ENCODE measurements at regions not wholly inside any gene's neighbourhood (a gene's known extent, or its start where the extent isn't known, plus 50 kb on each side); places are given as distances from the start of the nearest gene placed in this dataset.

DNA sequence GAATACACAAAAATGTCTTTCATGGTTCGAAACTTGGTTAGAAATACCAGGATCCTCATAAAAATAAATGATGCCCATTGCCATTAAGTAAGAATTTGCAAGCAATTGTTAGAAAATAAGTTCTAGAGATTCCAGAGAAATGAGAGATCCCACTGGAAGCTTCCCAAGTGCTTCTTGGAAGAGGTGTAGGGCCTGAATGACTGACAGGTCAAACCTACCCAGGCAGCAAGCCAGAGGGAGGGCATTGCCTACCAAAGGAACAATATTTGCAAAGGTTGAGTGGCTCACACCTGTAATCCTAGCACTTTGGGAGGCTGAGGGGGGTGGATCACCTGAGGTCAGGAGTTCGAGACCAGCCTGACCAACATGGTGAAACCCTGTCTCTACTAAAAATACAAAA, 777.0 kb upstream of the WWC1 start:
- Mint-ChIP-seq H3K27me3 (no peaks in the 10 kb centered on the region), H3K4me3 (no peak overlapping the region), H3K9me3 (peaks cover 0 to 6% (median 0%) of the 10 kb centered on the region in 8 donors), H3K4me1 (no peaks in the 10 kb centered on the region), H3K36me3 (no peaks in the 10 kb centered on the region), H3K27ac (no peak overlapping the region)
- Histone ChIP-seq H3K27ac (ENCODE audit: low read depth, low read length) (no peak overlapping the region), H3K9me3 (ENCODE audit: control insufficient read depth in 1 of 2, low read length in 2 of 2) (no peaks in the 10 kb centered on the region), H3K4me1 (ENCODE audit: insufficient read depth, low read length) (no peaks in the 10 kb centered on the region), H3K27me3 (ENCODE audit: insufficient read depth, low read length) (no peaks in the 10 kb centered on the region), H3K4me3 (ENCODE audit: low read length in 2 of 2) (no peak overlapping the region), H3K36me3 (ENCODE audit: insufficient read depth, low read length) (no peaks in the 10 kb centered on the region)
- POLR2A ChIA-PET (ENCODE audit: partially characterized antibody) = no interaction called here
- intact Hi-C loops (cut with micrococcal nuclease) = no loop called here
- DNase-seq = no peak
- CTCF ChIA-PET (ENCODE audit: partially characterized antibody) = no interaction called here

DNA sequence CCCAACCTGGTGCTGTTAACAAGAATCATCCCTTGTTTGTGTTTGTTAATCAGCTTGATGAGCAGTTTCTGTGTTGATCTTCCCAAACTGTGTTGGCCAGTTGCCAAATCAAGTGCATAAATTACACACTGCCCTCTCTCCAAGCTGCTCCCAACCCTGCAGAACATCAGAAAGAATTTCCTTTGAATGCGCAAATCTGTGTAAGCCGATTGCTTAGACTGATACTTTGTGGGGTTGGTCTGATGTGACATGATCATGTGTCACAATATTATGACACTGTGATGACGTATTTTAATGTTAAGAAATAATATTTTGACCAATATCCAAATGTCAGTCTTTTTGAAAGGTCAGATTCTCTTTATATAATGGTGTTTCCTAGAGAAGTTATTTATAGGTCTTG, 766.4 kb upstream of the WWC1 start:
- Histone ChIP-seq H3K4me1 (ENCODE audit: insufficient read depth, low read length) (no peaks in the 10 kb centered on the region), H3K4me3 (ENCODE audit: low read length in 2 of 2) (no peak overlapping the region), H3K36me3 (ENCODE audit: insufficient read depth, low read length) (no peaks in the 10 kb centered on the region), H3K27ac (ENCODE audit: low read depth, low read length) (no peak overlapping the region), H3K9me3 (ENCODE audit: control insufficient read depth in 1 of 2, low read length in 2 of 2) (no peaks in the 10 kb centered on the region), H3K27me3 (ENCODE audit: insufficient read depth, low read length) (no peaks in the 10 kb centered on the region)
- Mint-ChIP-seq H3K27me3 (no peaks in the 10 kb centered on the region), H3K9me3 (peaks cover 0 to 10% (median 0%) of the 10 kb centered on the region in 8 donors), H3K27ac (no peak overlapping the region), H3K4me3 (no peak overlapping the region), H3K4me1 (no peaks in the 10 kb centered on the region), H3K36me3 (no peaks in the 10 kb centered on the region)
- CTCF ChIA-PET (ENCODE audit: partially characterized antibody) = no interaction called here
- intact Hi-C loops (cut with micrococcal nuclease) = no loop called here
- DNase-seq = no peak
- POLR2A ChIA-PET (ENCODE audit: partially characterized antibody) = no interaction called here

DNA sequence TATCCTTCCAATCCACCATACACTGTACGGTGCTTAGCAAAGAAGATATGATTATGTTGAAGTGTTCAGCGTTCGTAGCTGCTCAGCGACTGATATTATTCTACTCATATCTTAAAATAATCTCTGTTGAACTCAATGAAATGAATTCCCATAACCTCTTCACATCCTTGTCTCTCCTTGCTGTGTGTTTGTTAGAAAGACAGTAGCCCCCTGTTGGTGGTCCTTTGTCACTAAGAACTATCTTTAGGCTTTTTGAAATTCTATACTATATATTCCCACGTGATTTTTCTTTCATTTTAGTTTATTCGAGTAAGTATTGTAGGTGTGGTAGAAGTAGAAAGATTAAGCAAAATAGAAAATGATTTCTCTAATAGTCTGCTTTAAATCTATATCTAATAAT, 762.8 kb upstream of the WWC1 start:
- DNase-seq = no peak
- H3K36me3 Mint-ChIP-seq = no peaks in the 10 kb centered on the region
- no peak overlapping the region for H3K27ac ChIP-seq (ENCODE audit: low read depth, low read length)
- no peak overlapping the region for H3K27ac Mint-ChIP-seq
- H3K27me3 Mint-ChIP-seq = no peaks in the 10 kb centered on the region
- POLR2A ChIA-PET (ENCODE audit: partially characterized antibody) = no interaction called here
- intact Hi-C loops (cut with micrococcal nuclease) = no loop called here
- no peaks in the 10 kb centered on the region for H3K4me1 ChIP-seq (ENCODE audit: insufficient read depth, low read length)
- no peak overlapping the region for H3K4me3 Mint-ChIP-seq
- CTCF ChIA-PET (ENCODE audit: partially characterized antibody) = no interaction called here
- no peaks in the 10 kb centered on the region for H3K36me3 ChIP-seq (ENCODE audit: insufficient read depth, low read length)
- no peaks in the 10 kb centered on the region for H3K27me3 ChIP-seq (ENCODE audit: insufficient read depth, low read length)
- no peaks in the 10 kb centered on the region for H3K4me1 Mint-ChIP-seq
- H3K9me3 ChIP-seq (ENCODE audit: control insufficient read depth in 1 of 2, low read length in 2 of 2) = no peaks in the 10 kb centered on the region
- H3K9me3 Mint-ChIP-seq = peaks cover 0 to 4% (median 0%) of the 10 kb centered on the region in 8 donors
- H3K4me3 ChIP-seq (ENCODE audit: low read length in 2 of 2) = no peak overlapping the region

DNA sequence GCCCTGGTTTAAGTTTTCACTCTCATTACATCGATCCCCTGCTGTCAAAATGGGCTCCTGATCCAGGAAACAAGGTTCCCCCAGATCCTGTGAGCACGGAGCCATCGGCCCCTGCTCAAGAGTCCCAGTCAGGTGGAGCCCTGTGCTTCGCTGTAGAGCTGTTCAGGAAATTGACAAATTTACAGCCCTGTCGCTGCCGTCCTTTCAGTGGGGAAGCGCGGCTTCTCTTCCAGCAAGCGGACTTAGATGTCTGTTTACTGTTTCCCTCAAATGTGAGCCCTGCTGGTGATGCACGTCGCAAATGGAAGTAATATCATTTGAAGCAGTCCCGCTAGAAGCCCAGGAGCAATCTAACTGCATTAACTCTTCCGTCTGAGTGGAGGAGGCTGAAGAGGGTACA, 760.9 kb upstream of the WWC1 start:
- no peak overlapping the region for H3K4me3 Mint-ChIP-seq
- Histone ChIP-seq H3K9me3 (ENCODE audit: control insufficient read depth in 1 of 2, low read length in 2 of 2) (no peaks in the 10 kb centered on the region), H3K27me3 (ENCODE audit: insufficient read depth, low read length) (no peaks in the 10 kb centered on the region), H3K27ac (ENCODE audit: low read depth, low read length) (no peak overlapping the region), H3K36me3 (ENCODE audit: insufficient read depth, low read length) (no peaks in the 10 kb centered on the region), H3K4me1 (ENCODE audit: insufficient read depth, low read length) (no peaks in the 10 kb centered on the region), H3K4me3 (ENCODE audit: low read length in 2 of 2) (no peak overlapping the region)
- ChIA-PET POLR2A (ENCODE audit: partially characterized antibody) (no interaction called here), CTCF (ENCODE audit: partially characterized antibody) (no interaction called here)
- H3K27ac Mint-ChIP-seq = no peak overlapping the region
- peaks cover 0 to 4% (median under 1%) of the 10 kb centered on the region in 8 donors for H3K9me3 Mint-ChIP-seq
- H3K36me3 Mint-ChIP-seq = no peaks in the 10 kb centered on the region
- no peaks in the 10 kb centered on the region for H3K27me3 Mint-ChIP-seq
- intact Hi-C loops (cut with micrococcal nuclease) = no loop called here
- no peak for DNase-seq
- no peaks in the 10 kb centered on the region for H3K4me1 Mint-ChIP-seq

DNA sequence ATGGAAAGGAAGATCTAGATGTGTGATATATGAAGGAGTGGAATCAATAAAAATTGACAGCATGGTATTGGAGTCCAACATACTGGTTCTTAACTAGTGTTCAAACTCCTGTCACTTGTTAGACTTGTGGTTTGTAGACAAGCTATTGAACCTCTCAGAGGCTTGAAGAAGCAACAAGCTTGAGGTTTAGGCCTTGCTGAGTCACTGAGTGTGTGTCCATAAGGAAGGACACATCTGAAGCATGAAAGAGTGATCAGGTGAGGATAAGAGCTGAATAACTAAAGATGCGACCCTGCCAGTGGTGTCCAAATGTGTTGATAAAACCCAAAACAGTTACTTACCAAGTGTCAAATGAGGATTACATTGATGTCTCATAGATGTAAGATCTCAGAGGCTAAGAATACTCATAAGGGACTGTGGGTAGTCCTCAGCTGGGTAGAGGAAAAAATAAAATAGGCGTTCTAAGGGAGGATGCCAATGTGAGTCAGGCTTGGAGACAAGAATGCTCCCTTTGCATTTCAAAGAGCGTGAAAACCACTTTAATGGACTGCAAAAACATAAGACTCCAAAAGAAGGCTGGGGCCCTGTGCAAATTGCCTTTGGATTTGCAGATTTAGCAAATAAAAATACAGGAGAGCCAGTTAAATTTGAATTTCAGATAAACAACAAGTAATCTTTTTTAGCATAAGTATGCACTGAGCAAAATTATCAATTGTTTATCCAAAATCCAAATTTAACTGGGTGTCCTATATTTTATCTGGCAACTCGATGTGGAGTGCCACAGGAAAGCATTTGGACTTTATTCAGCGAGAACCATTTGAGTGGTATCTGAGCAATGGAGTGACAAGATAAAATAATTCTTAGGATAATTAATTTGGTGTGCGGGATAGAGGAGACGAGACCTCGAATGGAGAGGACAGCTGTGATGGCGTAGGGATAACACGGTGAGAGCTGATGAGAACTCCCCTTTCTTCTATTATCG, 757.3 kb upstream of the WWC1 start:
- H3K27me3 Mint-ChIP-seq = no peaks in the 10 kb centered on the region
- no peaks in the 10 kb centered on the region for H3K4me1 ChIP-seq (ENCODE audit: insufficient read depth, low read length)
- H3K9me3 Mint-ChIP-seq = peaks cover 0 to 11% (median 2%) of the 10 kb centered on the region in 8 donors
- H3K4me3 Mint-ChIP-seq = no peak overlapping the region
- POLR2A ChIA-PET (ENCODE audit: partially characterized antibody) = no interaction called here
- no peak for DNase-seq
- H3K27ac Mint-ChIP-seq = no peak overlapping the region
- H3K36me3 ChIP-seq (ENCODE audit: insufficient read depth, low read length) = no peaks in the 10 kb centered on the region
- CTCF ChIA-PET (ENCODE audit: partially characterized antibody) = no interaction called here
- no peaks in the 10 kb centered on the region for H3K4me1 Mint-ChIP-seq
- no peaks in the 10 kb centered on the region for H3K36me3 Mint-ChIP-seq
- H3K27me3 ChIP-seq (ENCODE audit: insufficient read depth, low read length) = no peaks in the 10 kb centered on the region
- no peak overlapping the region for H3K4me3 ChIP-seq (ENCODE audit: low read length in 2 of 2)
- no peaks in the 10 kb centered on the region for H3K9me3 ChIP-seq (ENCODE audit: control insufficient read depth in 1 of 2, low read length in 2 of 2)
- no peak overlapping the region for H3K27ac ChIP-seq (ENCODE audit: low read depth, low read length)
- intact Hi-C loops (cut with micrococcal nuclease) = no loop called here

DNA sequence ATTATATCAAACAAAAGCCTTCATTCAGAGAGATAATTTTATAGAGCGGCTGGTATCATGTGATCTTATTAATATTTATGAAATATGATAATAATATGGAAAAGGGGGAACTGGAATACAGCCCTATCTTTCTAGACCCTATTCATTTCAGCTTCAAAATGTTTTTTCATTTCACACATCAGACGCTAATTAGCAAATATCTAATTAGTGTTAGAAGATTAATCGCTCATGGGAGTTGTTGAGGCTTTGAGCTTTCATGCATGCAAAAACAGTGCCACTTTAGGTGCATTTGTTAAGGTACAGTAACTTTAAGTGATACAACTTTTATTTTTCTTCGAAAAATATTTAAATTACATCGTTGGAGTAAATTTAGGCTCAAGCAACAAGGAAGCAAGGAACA, 751.7 kb upstream of the WWC1 start:
- H3K4me3 ChIP-seq (ENCODE audit: low read length in 2 of 2) = no peak overlapping the region
- no peaks in the 10 kb centered on the region for H3K9me3 ChIP-seq (ENCODE audit: control insufficient read depth in 1 of 2, low read length in 2 of 2)
- Mint-ChIP-seq H3K27me3 (no peaks in the 10 kb centered on the region), H3K4me3 (no peak overlapping the region), H3K36me3 (no peaks in the 10 kb centered on the region), H3K4me1 (no peaks in the 10 kb centered on the region), H3K9me3 (peaks cover 0 to 12% (median 2%) of the 10 kb centered on the region in 8 donors), H3K27ac (no peak overlapping the region)
- intact Hi-C loops (cut with micrococcal nuclease) = no loop called here
- CTCF ChIA-PET (ENCODE audit: partially characterized antibody) = no interaction called here
- no peaks in the 10 kb centered on the region for H3K27me3 ChIP-seq (ENCODE audit: insufficient read depth, low read length)
- H3K36me3 ChIP-seq (ENCODE audit: insufficient read depth, low read length) = no peaks in the 10 kb centered on the region
- POLR2A ChIA-PET (ENCODE audit: partially characterized antibody) = no interaction called here
- H3K4me1 ChIP-seq (ENCODE audit: insufficient read depth, low read length) = no peaks in the 10 kb centered on the region
- no peak overlapping the region for H3K27ac ChIP-seq (ENCODE audit: low read depth, low read length)
- DNase-seq = no peak

DNA sequence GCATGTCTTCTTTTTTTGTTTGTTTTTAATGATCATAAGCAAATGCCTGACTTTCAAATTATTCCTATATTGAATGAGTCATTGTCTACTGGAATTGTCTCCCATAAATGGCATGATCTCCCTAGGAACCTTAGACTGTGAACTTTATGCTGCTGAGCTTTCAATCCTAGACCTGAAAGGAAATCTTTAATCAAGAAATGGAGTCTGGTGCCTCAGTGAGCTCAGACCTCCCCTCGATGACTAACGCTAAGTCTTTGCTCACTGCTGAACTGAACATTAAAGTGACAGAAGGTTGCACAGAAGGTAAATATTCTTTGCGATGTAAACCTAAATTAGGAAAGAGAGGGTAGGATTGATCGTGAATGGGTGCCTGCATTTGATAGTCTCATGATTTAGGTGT, 745.2 kb upstream of the WWC1 start:
- Mint-ChIP-seq H3K36me3 (no peaks in the 10 kb centered on the region), H3K4me3 (no peak overlapping the region), H3K27me3 (no peaks in the 10 kb centered on the region), H3K9me3 (peaks cover 0 to 6% (median 1%) of the 10 kb centered on the region in 8 donors), H3K27ac (no peak overlapping the region), H3K4me1 (no peaks in the 10 kb centered on the region)
- POLR2A ChIA-PET (ENCODE audit: partially characterized antibody) = no interaction called here
- no peak for DNase-seq
- no peak overlapping the region for H3K27ac ChIP-seq (ENCODE audit: low read depth, low read length)
- H3K27me3 ChIP-seq (ENCODE audit: insufficient read depth, low read length) = no peaks in the 10 kb centered on the region
- no peaks in the 10 kb centered on the region for H3K4me1 ChIP-seq (ENCODE audit: insufficient read depth, low read length)
- intact Hi-C loops (cut with micrococcal nuclease) = no loop called here
- no peaks in the 10 kb centered on the region for H3K9me3 ChIP-seq (ENCODE audit: control insufficient read depth in 1 of 2, low read length in 2 of 2)
- no peaks in the 10 kb centered on the region for H3K36me3 ChIP-seq (ENCODE audit: insufficient read depth, low read length)
- CTCF ChIA-PET (ENCODE audit: partially characterized antibody) = no interaction called here
- H3K4me3 ChIP-seq (ENCODE audit: low read length in 2 of 2) = no peak overlapping the region

All from CD4-positive, alpha-beta memory T cell (primary cell).